HepG2 (cell line): ENCODE measurements at regions not wholly inside any gene's neighbourhood (a gene's known extent, or its start where the extent isn't known, plus 50 kb on each side); places are given as distances from the start of the nearest gene placed in this dataset.

ENCODE experiments used
- ATAC-seq: fragments of 200-7000 bp; cut with Tn5 transposase; 3 replicates; pipeline ENCODE4 v1.9.1; 2020; ENCODE audit warnings: mild to moderate bottlenecking, moderate library complexity
- BruUV-seq: library from RNA; stranded (reverse); fragments of 400-500 nt; replicated peaks from 2 replicates; lab custom pipeline; 2021; lab: Mats Ljungman, UMichigan
- CTCF ChIA-PET: fragments of 300-600 bp; formaldehyde crosslinking; extraction: SDS; loops from one replicate; lab custom pipeline; 2021; ENCODE audit warnings: low total read pairs, inconsistent platforms, low intra/inter-chr PET ratio; lab: Yijun Ruan, JAX
- POLR2A ChIA-PET: fragments of 350-600 bp; sonication (Branson Sonifier 250); formaldehyde crosslinking; loops from one replicate; lab custom pipeline; 2020; ENCODE audit warnings: antibody characterized with exemption, inconsistent platforms; lab: Yijun Ruan, JAX
- DNase-seq: peaks from one replicate; pipeline ENCODE4 v3.0.0-alpha.2; 2015; ENCODE audit warnings: low spot score
- FAIRE-seq: peaks from 3 replicates; lab custom pipeline; 2011; peaks lifted over from hg19 to GRCh38; lab: Jason Lieb, UNC
- H2AFZ ChIP-seq: one replicate; pipeline ENCODE4 v1.6.1; 2011; ENCODE audit warnings: low read length, inconsistent platforms
- H3K27ac ChIP-seq: fragments of 300-600 bp; 3 replicates; pipeline ENCODE4 v1.8.0; 2011; ENCODE audit warnings: mixed run types, mild to moderate bottlenecking, mixed read lengths, low read length, inconsistent platforms; ENCODE audit not compliant: insufficient read depth; ENCODE audit errors: extremely low read length
- H3K27me3 ChIP-seq, 2 experiments: fragments of 200-600 bp in 1 of 2; 2 replicates in 1 of 2; 3 replicates in 1 of 2; pipeline versions ENCODE4 v1.6.0 to v1.8.0; 2011; ENCODE audit warnings: low read length in 2 of 2, mild to moderate bottlenecking in 2 of 2, moderate library complexity in 2 of 2, inconsistent platforms in 1 of 2; ENCODE audit not compliant: insufficient read depth in 2 of 2, control insufficient read depth in 1 of 2
- H3K36me3 ChIP-seq, 2 experiments: fragments of 200-600 bp in 1 of 2; replicated peaks in 1 of 2; 2 replicates in 1 of 2; 3 replicates in 1 of 2; pipeline versions ENCODE4 v1.5.1 to v1.8.0; 2011; ENCODE audit warnings: low read length in 2 of 2, inconsistent platforms in 1 of 2; ENCODE audit not compliant: insufficient read depth in 2 of 2, control insufficient read depth in 1 of 2
- H3K4me1 ChIP-seq: 2 replicates; pipeline ENCODE4 v1.5.1; 2012; ENCODE audit warnings: low read length, inconsistent platforms; ENCODE audit not compliant: insufficient read depth
- H3K4me2 ChIP-seq: 2 replicates; pipeline ENCODE4 v1.6.0; 2011; ENCODE audit warnings: low read depth, low read length, inconsistent platforms
- H3K4me3 ChIP-seq, 3 experiments: fragments of 200-600 bp in 1 of 3; sonication (generic), shearing (Covaris generic) in 1 of 3; replicated peaks in 1 of 3; 2 replicates each; pipeline ENCODE4 v1.5.1; 2011 to 2016; ENCODE audit warnings: low read length in 3 of 3, inconsistent platforms in 2 of 3, low read depth in 2 of 3, mild to moderate bottlenecking in 2 of 3, control low read depth in 1 of 3, mixed read lengths in 1 of 3; ENCODE audit not compliant: insufficient read depth in 1 of 3
- H3K79me2 ChIP-seq: one replicate; pipeline ENCODE4 v1.6.1; 2011; ENCODE audit warnings: low read length, inconsistent platforms; ENCODE audit not compliant: insufficient read depth
- H3K9ac ChIP-seq: 2 replicates; pipeline ENCODE4 v1.6.0; 2011; ENCODE audit warnings: mild to moderate bottlenecking, low read depth, low read length, inconsistent platforms; ENCODE audit not compliant: insufficient read depth
- H3K9me3 ChIP-seq: 2 replicates; pipeline ENCODE4 v1.5.1; 2012; ENCODE audit warnings: mild to moderate bottlenecking, low read length
- H4K20me1 ChIP-seq: 2 replicates; pipeline ENCODE4 v1.6.0; 2011; ENCODE audit warnings: inconsistent platforms, mild to moderate bottlenecking, low read length, moderate library complexity; ENCODE audit not compliant: insufficient read depth
- BRF2 ChIP-seq: sonication (generic); formaldehyde crosslinking; IDR thresholded peaks from 2 replicates; pipeline ENCODE4 v1.8.1; 2022; ENCODE audit warnings: mild to moderate bottlenecking, missing genetic modification reagents
- KLF13 ChIP-seq: sonication (generic); formaldehyde crosslinking; IDR thresholded peaks from 2 replicates; pipeline ENCODE4 v1.4.0; 2020; ENCODE audit warnings: mild to moderate bottlenecking, missing genetic modification reagents
- PAWR ChIP-seq: sonication (generic); formaldehyde crosslinking; IDR thresholded peaks from 2 replicates; pipeline ENCODE4 v1.4.0; 2020; ENCODE audit warnings: missing genetic modification reagents, mild to moderate bottlenecking, borderline replicate concordance
- POGK ChIP-seq: sonication (generic); formaldehyde crosslinking; conservative IDR thresholded peaks from 2 replicates; pipeline ENCODE4 v1.8.0; 2022; ENCODE audit warnings: mild to moderate bottlenecking, moderate library complexity, missing genetic modification reagents
- POLR2A ChIP-seq, 2 experiments: IDR thresholded peaks; 2 replicates each; pipeline ENCODE4 v1.6.1; 2011; ENCODE audit warnings: low read depth in 2 of 2, low read length in 2 of 2, mild to moderate bottlenecking in 1 of 2, moderate library complexity in 1 of 2; ENCODE audit not compliant: insufficient read depth in 1 of 2
- PTBP1 ChIP-seq: fragments of 200-400 bp; formaldehyde crosslinking; IDR thresholded peaks from 2 replicates; pipeline ENCODE4 v1.6.1; 2018; ENCODE audit warnings: low read length, low read depth; ENCODE audit not compliant: poor library complexity, severe bottlenecking
- SRSF4 ChIP-seq: fragments of 200-400 bp; formaldehyde crosslinking; IDR thresholded peaks from one replicate; pipeline ENCODE4 v1.6.1; 2018; ENCODE audit warnings: mild to moderate bottlenecking, low read depth, low read length, moderate library complexity; ENCODE audit not compliant: poor library complexity, severe bottlenecking
- ZFP41 ChIP-seq: sonication (generic); formaldehyde crosslinking; IDR thresholded peaks from 2 replicates; pipeline ENCODE4 v1.4.0; 2020; ENCODE audit warnings: mild to moderate bottlenecking, missing genetic modification reagents, borderline replicate concordance
- ZMYM4 ChIP-seq: sonication (generic); formaldehyde crosslinking; IDR thresholded peaks from 2 replicates; pipeline ENCODE4 v1.8.1; 2023; ENCODE audit warnings: mild to moderate bottlenecking, missing genetic modification reagents
- ZNF180 ChIP-seq: sonication (generic); formaldehyde crosslinking; IDR thresholded peaks from 2 replicates; pipeline ENCODE4 v1.4.0; 2020; ENCODE audit warnings: low read depth, missing genetic modification reagents, borderline replicate concordance
- WGBS: methylation state at CpG from one replicate; pipeline ENCODE4 v1.1.6; 2017; ENCODE audit warnings: low lambda C conversion rate; 5-methylcytosine and 5-hydroxymethylcytosine counted together
- in situ Hi-C: cut with HindIII; loops from 2 replicates; pipeline ENCODE4 v1.10.0; 2017; ENCODE audit warnings: low pct_unique_long_range_greater_than_20kb; ENCODE audit not compliant: extremely low pct_ligation_motif_present
- intact Hi-C: fragments of 100-400 bp; cut with micrococcal nuclease; formaldehyde crosslinking; loops from one replicate; pipeline ENCODE4 v1.10.0; 2022; ENCODE audit not compliant: unreplicated experiment
- TF ChIP-seq, protein P1 (sequence below), 2 experiments: fragments of 450-650 bp in 1 of 2; sonication (generic) in 1 of 2; formaldehyde crosslinking; IDR thresholded peaks; 2 replicates each; pipeline versions ENCODE4 v1.5.0 to v1.8.0; 2020 to 2022; ENCODE audit warnings: mild to moderate bottlenecking in 1 of 2, missing genetic modification reagents in 1 of 2

GRCh38 chr12:19021240-19021639, 108.3 kb upstream of the PLEKHA5 start:
- Histone ChIP-seq H3K79me2 (no peaks in the 10 kb centered on the region), H3K27ac (no peak overlapping the region), H3K4me2 (no peak overlapping the region), H3K4me1 (0 out of 2 replicates have a peak, but pooled peaks cover 7% of the 10 kb centered on the region), H4K20me1 (no peaks in the 10 kb centered on the region), H3K9me3 (no peaks in the 10 kb centered on the region), H3K36me3 (no peaks in the 10 kb centered on the region), H3K27me3 (no peaks in the 10 kb centered on the region)
- no peak for ATAC-seq
- no TSS peak for BruUV-seq
- intact Hi-C loops (loop anchor here (2.0 to 10.0 kb wide), 2 partner anchors 108 to 164 kb away; partner anchors contain the start of gene PLEKHA5), in situ Hi-C loops (no loop called here)
- TF ChIP-seq POLR2A (IDR thresholded peaks at IDR 0.05; ENCODE audit: insufficient read depth in 1 of 2, low read depth in 2 of 2, low read length in 2 of 2) (no peak), KLF13 (CRISPR knock-in tag) (no peak), ZNF180 (CRISPR knock-in tag) (no peak), PTBP1 (no peak), POGK (no peak), ZMYM4 (CRISPR knock-in tag) (no peak), BRF2 (no peak), ZFP41 (CRISPR knock-in tag) (no peak), SRSF4 (no peak), PAWR (CRISPR knock-in tag) (no peak)
- TF ChIP-seq, protein P1, sequence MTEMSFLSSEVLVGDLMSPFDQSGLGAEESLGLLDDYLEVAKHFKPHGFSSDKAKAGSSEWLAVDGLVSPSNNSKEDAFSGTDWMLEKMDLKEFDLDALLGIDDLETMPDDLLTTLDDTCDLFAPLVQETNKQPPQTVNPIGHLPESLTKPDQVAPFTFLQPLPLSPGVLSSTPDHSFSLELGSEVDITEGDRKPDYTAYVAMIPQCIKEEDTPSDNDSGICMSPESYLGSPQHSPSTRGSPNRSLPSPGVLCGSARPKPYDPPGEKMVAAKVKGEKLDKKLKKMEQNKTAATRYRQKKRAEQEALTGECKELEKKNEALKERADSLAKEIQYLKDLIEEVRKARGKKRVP (CRISPR knock-in tag; IDR thresholded peaks at IDR 0.05) = no peak
- TF ChIP-seq, all 625 proteins: peak for 0
- WGBS = 11% methylated on average over 4 of the region's 4 CpGs
- DNase-seq (no peak), FAIRE-seq (no peak)
- CTCF ChIA-PET = no interaction called here
- no peak overlapping the region for H2AFZ ChIP-seq
- no peak overlapping the region for H3K9ac ChIP-seq
- POLR2A ChIA-PET = no interaction called here
- no peak overlapping the region for H3K4me3 ChIP-seq
